ENCODE measurements at regions not wholly inside any gene's neighbourhood (a gene's known extent, or its start where the extent isn't known, plus 50 kb on each side); places are given as distances from the start of the nearest gene placed in this dataset.

- no peak overlapping the region for H3K4me3 ChIP-seq
- 91% methylated on average over 16 of the region's 16 CpGs for WGBS
- no peak for DNase-seq (ENCODE audit: low spot score)
- H3K9me3 ChIP-seq: no peaks in the 10 kb centered on the region
- TF ChIP-seq POLR2AphosphoS5 (IDR thresholded peaks at IDR 0.05) (no peak), CTCF (IDR thresholded peaks at IDR 0.05) (no peak), POLR2A (IDR thresholded peaks at IDR 0.05) (no peak)
- H3K4me1 ChIP-seq (replicated peaks): no peaks in the 10 kb centered on the region
- no peaks in the 10 kb centered on the region for H3K27me3 ChIP-seq (replicated peaks; ENCODE audit: insufficient read depth)
- no peaks in the 10 kb centered on the region for H3K36me3 ChIP-seq
- intact Hi-C loops (cut with DNase I): no loop called here
- no peak overlapping the region for H3K27ac ChIP-seq
Measured at GRCh38 chr14:25267186-25267585, 217.2 kb upstream of the STXBP6 start.

GRCh38 chr14:25259470-25259869, 209.5 kb upstream of the STXBP6 start:
- TF ChIP-seq POLR2AphosphoS5 (IDR thresholded peaks at IDR 0.05): no peak
- no peak for TF ChIP-seq POLR2A (IDR thresholded peaks at IDR 0.05)
- no peak for TF ChIP-seq CTCF (IDR thresholded peaks at IDR 0.05)
- DNase-seq (ENCODE audit: low spot score): no peak
- intact Hi-C loops (cut with DNase I): no loop called here
- no peak overlapping the region for H3K4me3 ChIP-seq
- H3K27ac ChIP-seq: no peak overlapping the region
- no peaks in the 10 kb centered on the region for H3K36me3 ChIP-seq
- H3K27me3 ChIP-seq (replicated peaks; ENCODE audit: insufficient read depth): no peaks in the 10 kb centered on the region
- H3K9me3 ChIP-seq: no peaks in the 10 kb centered on the region
- H3K4me1 ChIP-seq (replicated peaks): no peaks in the 10 kb centered on the region
- WGBS: 97% methylated on average over 1 of the region's 1 CpG

- Histone ChIP-seq H3K27ac (no peak overlapping the region), H3K36me3 (no peaks in the 10 kb centered on the region), H3K9me3 (no peaks in the 10 kb centered on the region), H3K27me3 (replicated peaks; ENCODE audit: insufficient read depth) (no peaks in the 10 kb centered on the region), H3K4me3 (no peak overlapping the region), H3K4me1 (replicated peaks) (no peaks in the 10 kb centered on the region)
- intact Hi-C loops (cut with DNase I): no loop called here
- TF ChIP-seq POLR2AphosphoS5 (IDR thresholded peaks at IDR 0.05) (no peak), POLR2A (IDR thresholded peaks at IDR 0.05) (no peak), CTCF (IDR thresholded peaks at IDR 0.05) (no peak)
- 62% methylated on average over 11 of the region's 11 CpGs for WGBS
- DNase-seq (ENCODE audit: low spot score): no peak
Measured at GRCh38 chr14:25252793-25253192, 202.8 kb upstream of the STXBP6 start.

GRCh38 chr14:25250516-25250915, 200.6 kb upstream of the STXBP6 start:
- intact Hi-C loops (cut with DNase I): no loop called here
- Histone ChIP-seq H3K27me3 (replicated peaks; ENCODE audit: insufficient read depth) (no peaks in the 10 kb centered on the region), H3K4me3 (no peak overlapping the region), H3K36me3 (no peaks in the 10 kb centered on the region), H3K4me1 (replicated peaks) (no peaks in the 10 kb centered on the region), H3K27ac (no peak overlapping the region), H3K9me3 (no peaks in the 10 kb centered on the region)
- TF ChIP-seq CTCF (IDR thresholded peaks at IDR 0.05) (no peak), POLR2AphosphoS5 (IDR thresholded peaks at IDR 0.05) (no peak), POLR2A (IDR thresholded peaks at IDR 0.05) (no peak)
- no peak for DNase-seq (ENCODE audit: low spot score)

GRCh38 chr14:25247609-25248008, 197.7 kb upstream of the STXBP6 start:
- no peaks in the 10 kb centered on the region for H3K9me3 ChIP-seq
- no peaks in the 10 kb centered on the region for H3K4me1 ChIP-seq (replicated peaks)
- no peaks in the 10 kb centered on the region for H3K27me3 ChIP-seq (replicated peaks; ENCODE audit: insufficient read depth)
- intact Hi-C loops (cut with DNase I): no loop called here
- H3K4me3 ChIP-seq: no peak overlapping the region
- no peak for DNase-seq (ENCODE audit: low spot score)
- 62% methylated on average over 3 of the region's 3 CpGs for WGBS
- no peaks in the 10 kb centered on the region for H3K36me3 ChIP-seq
- TF ChIP-seq POLR2AphosphoS5 (IDR thresholded peaks at IDR 0.05) (no peak), POLR2A (IDR thresholded peaks at IDR 0.05) (no peak), CTCF (IDR thresholded peaks at IDR 0.05) (no peak)
- no peak overlapping the region for H3K27ac ChIP-seq

Data from prostate gland (tissue), 2 donors.